GM19324 (cell line): ENCODE measurements at regions not wholly inside any gene's neighbourhood (a gene's known extent, or its start where the extent isn't known, plus 50 kb on each side); places are given as distances from the start of the nearest gene placed in this dataset.

ENCODE experiments used
- ATAC-seq: cut with Tn5 transposase; IDR thresholded peaks from one replicate; pipeline ENCODE4 v1.9.1; 2021; ENCODE audit warnings: mild to moderate bottlenecking, moderate library complexity; ENCODE audit not compliant: unreplicated experiment, low FRiP score

- ATAC-seq, result no peak
These were observed 385.0 kb upstream of the ETAA1 start for GRCh38 chr2:67012165-67012564.

- ATAC-seq, result no peak
These were observed 383.3 kb upstream of the ETAA1 start for GRCh38 chr2:67013821-67014220.

- ATAC-seq, result no peak
These were observed 381.5 kb upstream of the ETAA1 start for GRCh38 chr2:67015681-67016080.

- no peak for ATAC-seq
These were observed 378.8 kb upstream of the ETAA1 start for GRCh38 chr2:67018301-67018700.

- no peak for ATAC-seq
These were observed 365.1 kb upstream of the ETAA1 start for GRCh38 chr2:67032076-67032475.

- ATAC-seq, result no peak
These were observed 360.7 kb upstream of the ETAA1 start for GRCh38 chr2:67036444-67036843.

GRCh38 chr2:67037655-67038054 is 359.5 kb upstream of the ETAA1 start:
- no peak for ATAC-seq

GRCh38 chr2:67038195-67038594 is 358.9 kb upstream of the ETAA1 start:
- ATAC-seq, result no peak

- ATAC-seq, result no peak
These were observed 358.1 kb upstream of the ETAA1 start for GRCh38 chr2:67039058-67039457.

GRCh38 chr2:67039517-67040103 is 357.5 kb upstream of the ETAA1 start:
- ATAC-seq, result no peak

- ATAC-seq, result no peak
These were observed 356.1 kb upstream of the ETAA1 start for GRCh38 chr2:67041051-67041450.

GRCh38 chr2:67043781-67044478 is 353.2 kb upstream of the ETAA1 start:
- no peak for ATAC-seq

GRCh38 chr2:67046591-67046990 is 350.5 kb upstream of the ETAA1 start:
- no peak for ATAC-seq

GRCh38 chr2:67048314-67048713 is 348.8 kb upstream of the ETAA1 start:
- no peak for ATAC-seq

GRCh38 chr2:67050622-67051021 is 346.5 kb upstream of the ETAA1 start:
- no peak for ATAC-seq

GRCh38 chr2:67054728-67055127 is 342.4 kb upstream of the ETAA1 start:
- no peak for ATAC-seq

GRCh38 chr2:67055387-67056304 is 341.5 kb upstream of the ETAA1 start:
- no peak for ATAC-seq

- no peak for ATAC-seq
These were observed 340.0 kb upstream of the ETAA1 start for GRCh38 chr2:67057123-67057522.

- no peak for ATAC-seq
These were observed 339.0 kb upstream of the ETAA1 start for GRCh38 chr2:67057901-67058703.

GRCh38 chr2:67065046-67065445 is 332.1 kb upstream of the ETAA1 start:
- no peak for ATAC-seq

- ATAC-seq, result no peak
These were observed 330.4 kb upstream of the ETAA1 start for GRCh38 chr2:67066782-67067181.
